HG03378 (cell line): ENCODE measurements at regions not wholly inside any gene's neighbourhood (a gene's known extent, or its start where the extent isn't known, plus 50 kb on each side); places are given as distances from the start of the nearest gene placed in this dataset.

Experiments used
- ATAC-seq: cut with Tn5 transposase; IDR thresholded peaks from one replicate; pipeline ENCODE4 v1.9.1; 2021; ENCODE audit warnings: mild to moderate bottlenecking, moderate library complexity; ENCODE audit not compliant: unreplicated experiment

DNA sequence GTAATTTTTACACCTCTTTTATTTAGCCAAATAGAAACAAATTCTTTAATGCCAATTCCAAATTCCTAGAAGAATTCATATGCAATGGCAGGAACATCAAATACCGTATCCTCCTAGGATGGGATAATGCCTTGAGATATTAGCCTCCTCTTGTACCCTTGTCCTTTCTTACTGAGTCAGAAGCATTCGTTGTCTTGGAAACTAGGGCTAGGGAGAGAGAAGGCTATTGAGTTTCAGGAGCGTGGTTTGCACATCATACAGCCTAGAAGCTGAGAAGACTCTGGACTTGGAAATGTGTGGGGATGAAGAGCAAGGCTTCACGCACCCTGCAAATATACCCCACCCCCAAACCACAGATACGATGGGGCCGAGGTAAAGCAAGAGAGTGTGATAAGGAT is 300.7 kb downstream of the SP3 start:
- no peak for ATAC-seq

DNA sequence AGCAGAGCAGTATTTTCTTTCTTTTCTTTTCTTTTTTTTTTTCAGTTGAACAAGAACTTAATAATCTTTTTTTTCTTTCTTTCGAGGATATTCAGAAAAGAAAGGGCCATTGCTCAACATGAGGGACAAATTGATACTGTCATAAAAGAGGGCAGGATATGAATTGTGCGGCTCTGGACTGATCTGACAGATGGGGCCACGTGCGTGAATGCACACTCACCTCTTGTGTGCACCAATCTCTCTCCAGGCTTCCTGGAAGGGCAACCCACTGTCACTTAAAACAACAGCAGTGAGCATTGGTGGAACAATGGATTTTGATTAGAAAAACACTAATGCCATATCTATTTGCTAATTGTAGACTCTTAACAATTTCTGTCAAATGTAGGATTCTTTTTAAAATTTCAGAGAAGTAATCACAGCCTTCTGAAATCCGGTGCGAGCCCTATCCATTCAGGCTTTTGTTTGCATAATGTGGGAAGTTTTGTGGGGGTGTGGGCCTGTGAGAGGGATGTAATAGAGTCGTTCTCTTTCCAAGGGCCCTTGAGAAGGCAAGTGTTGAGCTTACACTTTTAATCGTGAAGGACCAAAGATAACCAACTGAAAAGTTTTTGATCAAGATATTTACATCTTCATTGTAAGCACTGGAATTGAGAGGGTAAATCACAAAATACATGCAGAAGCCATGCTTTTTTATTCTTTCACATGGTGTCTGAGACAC is 298.8 kb downstream of the SP3 start:
- ATAC-seq, result no peak

- ATAC-seq, result no peak
Observed at GRCh38 chr2:173667014-173667413, 298.2 kb downstream of the SP3 start.

DNA sequence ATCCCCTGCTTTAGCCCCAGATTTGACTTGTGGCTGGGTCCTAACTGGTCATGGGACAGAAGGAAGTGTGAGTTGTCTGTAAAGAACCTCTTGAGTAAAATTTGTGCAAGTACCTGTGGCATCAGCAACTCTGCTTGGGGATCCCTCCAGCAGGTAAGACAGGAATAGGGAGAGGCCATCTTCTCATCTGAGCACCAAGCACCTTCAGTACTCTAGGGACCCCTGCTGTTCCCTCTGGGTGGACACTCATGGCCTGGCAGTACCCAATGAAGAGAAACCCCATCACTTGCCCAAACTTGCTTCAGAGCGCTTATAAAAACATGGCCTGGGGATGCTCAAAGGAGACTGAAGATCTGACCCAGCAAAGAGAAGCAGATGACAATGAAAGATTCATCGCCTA is 297.8 kb downstream of the SP3 start:
- no peak for ATAC-seq

- no peak for ATAC-seq
Observed at GRCh38 chr2:173669271-173669853, 295.8 kb downstream of the SP3 start.

- no peak for ATAC-seq
Observed at GRCh38 chr2:173669888-173670287, 295.3 kb downstream of the SP3 start.

DNA sequence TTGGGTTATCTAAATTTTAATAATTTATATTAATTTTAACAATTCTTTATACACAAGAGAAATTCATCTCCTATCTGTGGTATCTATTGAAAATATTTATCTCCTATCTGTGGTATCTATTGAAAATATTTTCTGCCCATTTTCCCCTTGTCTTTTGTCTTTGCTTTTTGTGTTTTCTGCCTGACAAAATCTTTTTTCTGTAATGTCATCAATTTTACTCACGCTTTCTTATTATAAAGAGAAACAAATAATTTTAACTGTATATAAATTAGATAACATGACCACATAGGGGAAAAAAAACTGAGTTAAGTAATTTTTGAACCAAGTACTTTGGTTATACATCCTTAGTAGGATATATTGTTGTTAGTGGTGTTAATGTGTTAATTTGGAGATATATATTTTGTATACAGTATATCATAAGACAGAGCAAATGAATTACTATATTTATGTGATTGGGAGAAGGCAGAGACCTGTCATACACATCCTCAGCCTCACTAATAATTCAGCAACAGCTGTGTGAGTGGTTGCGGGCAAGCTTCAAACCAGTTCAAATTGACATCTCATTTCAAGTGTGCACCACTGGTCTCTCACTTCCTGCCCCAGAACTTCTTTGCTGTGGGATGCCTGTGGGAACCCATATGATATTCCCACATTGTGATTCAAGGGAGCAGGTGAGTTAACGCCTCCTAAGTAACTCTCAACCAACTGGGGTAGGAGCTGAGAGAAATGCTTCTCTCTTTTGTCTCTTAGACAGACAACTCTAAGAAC is 292.4 kb downstream of the SP3 start:
- ATAC-seq, result no peak

GRCh38 chr2:173673640-173674039 is 291.5 kb downstream of the SP3 start:
- no peak for ATAC-seq

DNA sequence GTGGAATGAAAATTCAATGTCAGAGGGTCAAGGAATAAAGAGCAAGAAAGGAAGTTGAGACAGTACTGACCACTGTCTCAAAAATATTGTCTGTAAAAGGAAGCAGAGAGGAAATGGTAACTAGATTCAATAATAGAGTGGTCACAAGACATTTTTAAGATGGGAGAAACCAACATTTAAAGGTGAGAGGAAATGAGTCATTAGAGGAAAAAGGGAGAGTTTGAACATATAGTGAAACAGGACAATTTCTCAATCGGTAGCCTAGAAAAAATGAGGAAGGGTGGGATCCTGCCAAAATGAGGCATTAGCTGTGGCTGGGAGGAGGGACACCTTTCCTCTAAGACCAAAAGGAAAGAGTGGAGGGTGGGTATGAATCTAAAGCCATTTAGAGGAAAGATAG is 288.5 kb downstream of the SP3 start:
- ATAC-seq, result no peak

DNA sequence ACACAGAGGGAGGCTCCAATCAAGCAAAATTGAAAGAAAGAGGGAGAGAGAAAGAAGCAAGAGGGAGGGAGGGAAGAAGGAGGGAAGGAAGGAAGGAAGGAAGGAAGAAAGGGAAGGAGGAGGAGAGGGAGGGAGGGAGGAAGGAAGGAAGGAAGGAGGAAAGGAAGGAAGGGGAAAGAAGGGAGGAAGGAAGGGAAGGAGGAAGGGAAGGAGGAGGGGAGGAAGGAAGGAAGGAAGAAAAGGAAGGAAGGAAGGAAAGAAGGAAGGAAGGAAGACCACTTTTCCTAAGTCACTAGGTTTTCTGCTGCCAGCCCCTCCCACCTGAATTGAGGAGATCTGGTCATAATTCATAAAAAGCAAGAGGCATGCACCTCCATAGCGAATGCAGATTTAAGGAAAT is 287.0 kb downstream of the SP3 start:
- no peak for ATAC-seq

GRCh38 chr2:173680574-173680973 is 284.6 kb downstream of the SP3 start:
- ATAC-seq, result no peak

DNA sequence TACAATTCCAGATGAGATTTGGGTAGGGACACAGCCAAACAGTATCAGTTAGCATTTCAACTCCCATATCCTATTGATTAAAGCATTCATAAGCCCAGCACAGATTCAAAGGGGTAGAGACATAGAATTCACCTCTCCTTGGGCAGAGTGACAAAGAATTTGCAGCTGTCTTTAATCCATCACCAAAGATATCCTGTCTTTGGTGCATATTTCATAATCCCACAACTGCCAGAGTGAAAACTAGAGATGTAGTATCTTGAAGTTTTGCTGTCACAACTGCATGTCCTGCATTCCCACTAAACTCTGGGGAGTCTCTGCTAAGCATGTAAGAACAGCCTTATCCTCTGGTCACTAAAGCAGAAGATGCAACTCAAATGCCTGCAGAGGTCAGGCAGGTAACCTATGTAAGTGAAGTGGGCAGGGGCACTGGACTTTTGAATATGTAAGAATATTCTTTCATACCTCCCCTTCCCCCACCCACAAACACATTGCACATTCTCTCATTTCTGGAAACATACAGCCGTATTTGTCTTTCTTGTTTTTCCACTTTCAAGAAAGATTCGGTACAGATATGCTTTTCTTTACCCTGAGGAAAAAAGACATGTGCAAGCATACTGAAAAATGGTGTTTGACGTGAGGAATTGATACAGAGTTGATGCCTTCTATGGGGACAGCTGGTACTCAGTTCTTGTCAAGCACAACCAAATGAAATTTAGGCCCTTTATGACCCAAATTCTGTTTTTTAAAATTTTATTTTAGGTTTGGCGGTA is 283.1 kb downstream of the SP3 start:
- ATAC-seq, result no peak

DNA sequence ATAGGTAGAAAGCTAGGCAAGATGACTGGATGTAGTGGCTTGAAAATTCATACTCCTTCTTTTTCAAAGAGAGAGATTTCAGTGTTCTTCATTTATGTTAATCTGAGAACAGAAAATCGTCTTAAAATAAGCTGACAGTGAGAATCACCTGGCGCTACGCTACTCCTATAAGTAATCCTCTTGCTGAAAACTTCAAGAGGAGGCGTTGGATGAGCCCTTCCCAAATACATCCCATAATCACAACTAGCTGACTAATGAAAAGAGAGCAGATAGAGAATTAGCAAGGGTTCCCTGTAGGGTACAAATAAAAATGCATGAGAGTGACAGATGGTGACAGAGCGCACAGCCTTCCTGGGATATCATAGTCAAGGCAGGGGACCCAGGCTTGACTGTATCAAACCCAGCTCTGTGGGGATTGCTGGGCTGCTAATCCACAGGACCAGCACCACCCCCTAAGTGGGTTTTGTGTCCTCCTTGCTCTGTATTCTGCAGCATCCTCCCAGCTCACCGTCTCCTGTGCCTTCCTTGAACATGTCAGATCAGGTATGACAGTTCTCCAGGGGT is 280.2 kb downstream of the SP3 start:
- ATAC-seq, result no peak

DNA sequence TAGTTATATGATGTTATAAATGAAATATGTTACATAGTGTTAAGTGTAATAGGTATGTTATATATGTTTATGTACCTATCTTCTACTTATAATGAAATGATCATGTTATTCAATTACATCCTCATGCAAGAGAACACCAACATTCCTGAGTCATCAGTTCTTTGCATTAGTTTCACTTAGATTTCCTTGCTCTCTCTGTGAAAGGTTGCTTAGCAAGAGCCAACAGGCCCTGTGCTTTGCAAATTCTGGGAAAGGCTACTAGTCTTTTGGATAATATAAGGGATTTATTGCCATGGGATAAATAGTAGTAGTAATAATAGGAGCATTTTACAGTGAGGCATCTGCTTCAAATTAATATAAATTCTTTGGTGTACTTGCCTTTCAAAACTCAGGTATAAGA is 274.8 kb downstream of the SP3 start:
- ATAC-seq, result no peak

GRCh38 chr2:173692068-173692467 is 273.1 kb downstream of the SP3 start:
- ATAC-seq, result no peak

GRCh38 chr2:173693044-173693589 is 272.1 kb downstream of the SP3 start:
- ATAC-seq, result no peak

- no peak for ATAC-seq
Observed at GRCh38 chr2:173696274-173696673, 268.9 kb downstream of the SP3 start.

DNA sequence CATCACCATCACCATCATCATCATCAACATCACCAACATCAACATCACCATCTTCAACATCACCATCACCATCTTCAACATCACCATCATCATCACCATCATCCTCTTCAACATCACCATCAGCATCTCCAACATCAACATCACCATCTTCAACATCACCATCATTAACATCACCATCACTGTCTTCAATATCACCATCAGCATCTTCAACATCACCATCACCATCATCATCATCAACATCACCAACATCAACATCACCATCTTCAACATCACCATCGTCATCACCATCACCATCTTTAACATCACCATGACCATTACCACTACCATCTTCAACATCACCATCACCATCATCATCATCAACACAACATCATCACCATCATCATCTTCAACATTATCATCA is 267.2 kb downstream of the SP3 start:
- ATAC-seq, result no peak

- no peak for ATAC-seq
Observed at GRCh38 chr2:173705656-173706055, 259.5 kb downstream of the SP3 start.

- ATAC-seq, result no peak
Observed at GRCh38 chr2:173706936-173707335, 258.2 kb downstream of the SP3 start.

DNA sequence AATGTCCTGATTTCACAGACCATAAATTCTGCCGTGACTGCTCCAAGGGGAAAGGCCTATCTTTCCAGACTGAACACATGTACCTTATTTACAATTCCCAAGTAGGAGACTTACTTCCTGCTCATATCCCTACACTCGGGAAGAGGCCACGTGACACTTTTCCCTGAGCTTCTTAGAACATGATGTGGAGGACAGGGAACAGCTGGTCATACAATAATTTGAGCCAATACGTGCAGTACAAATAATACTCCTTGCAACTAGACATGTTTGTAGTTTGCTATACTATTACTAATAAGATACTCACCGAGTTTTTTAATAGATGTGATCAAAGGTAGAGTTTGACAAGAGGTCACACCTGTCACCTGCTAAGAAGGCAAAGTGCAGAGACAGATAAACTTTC is 256.4 kb downstream of the SP3 start:
- ATAC-seq, result no peak
